D721Med (cell line): ENCODE measurements at regions not wholly inside any gene's neighbourhood (a gene's known extent, or its start where the extent isn't known, plus 50 kb on each side); places are given as distances from the start of the nearest gene placed in this dataset.

Experiments
- DNase-seq: peaks from one replicate; pipeline ENCODE4 v3.0.0; 2011; ENCODE audit warnings: low spot score; ENCODE audit not compliant: insufficient read length
- FAIRE-seq: peaks from 2 replicates; lab custom pipeline; 2011; peaks lifted over from hg19 to GRCh38; lab: Jason Lieb, UNC
- TF ChIP-seq, protein P1 (sequence below): IDR thresholded peaks from 2 replicates; pipeline ENCODE4 v1.5.1; 2012; ENCODE audit warnings: mild to moderate bottlenecking, control low read depth; ENCODE audit not compliant: insufficient read depth; ENCODE audit errors: missing control alignments

DNA sequence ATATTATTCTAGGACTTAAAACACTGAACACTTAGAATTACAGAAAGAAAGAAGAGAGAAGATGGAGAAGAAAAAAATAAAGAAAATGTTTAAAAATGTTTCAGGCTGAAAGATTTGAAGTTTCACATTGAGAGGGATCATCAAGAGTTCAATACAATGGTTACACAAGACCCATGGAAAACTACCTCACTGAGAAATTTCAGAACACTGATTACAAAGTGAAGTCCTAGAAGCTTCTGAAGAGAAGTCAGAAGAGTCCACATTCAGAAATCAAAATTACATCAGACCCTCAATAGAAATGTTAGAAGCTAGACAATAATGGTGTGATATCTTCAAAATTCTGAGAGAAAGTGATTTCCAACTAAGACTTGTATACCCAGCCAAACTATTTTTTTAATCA lies 196.1 kb downstream of the MACC1 start:
- TF ChIP-seq, protein P1, sequence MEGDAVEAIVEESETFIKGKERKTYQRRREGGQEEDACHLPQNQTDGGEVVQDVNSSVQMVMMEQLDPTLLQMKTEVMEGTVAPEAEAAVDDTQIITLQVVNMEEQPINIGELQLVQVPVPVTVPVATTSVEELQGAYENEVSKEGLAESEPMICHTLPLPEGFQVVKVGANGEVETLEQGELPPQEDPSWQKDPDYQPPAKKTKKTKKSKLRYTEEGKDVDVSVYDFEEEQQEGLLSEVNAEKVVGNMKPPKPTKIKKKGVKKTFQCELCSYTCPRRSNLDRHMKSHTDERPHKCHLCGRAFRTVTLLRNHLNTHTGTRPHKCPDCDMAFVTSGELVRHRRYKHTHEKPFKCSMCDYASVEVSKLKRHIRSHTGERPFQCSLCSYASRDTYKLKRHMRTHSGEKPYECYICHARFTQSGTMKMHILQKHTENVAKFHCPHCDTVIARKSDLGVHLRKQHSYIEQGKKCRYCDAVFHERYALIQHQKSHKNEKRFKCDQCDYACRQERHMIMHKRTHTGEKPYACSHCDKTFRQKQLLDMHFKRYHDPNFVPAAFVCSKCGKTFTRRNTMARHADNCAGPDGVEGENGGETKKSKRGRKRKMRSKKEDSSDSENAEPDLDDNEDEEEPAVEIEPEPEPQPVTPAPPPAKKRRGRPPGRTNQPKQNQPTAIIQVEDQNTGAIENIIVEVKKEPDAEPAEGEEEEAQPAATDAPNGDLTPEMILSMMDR: no peak
- FAIRE-seq (peak; percentile 6), DNase-seq (no peak)

DNA sequence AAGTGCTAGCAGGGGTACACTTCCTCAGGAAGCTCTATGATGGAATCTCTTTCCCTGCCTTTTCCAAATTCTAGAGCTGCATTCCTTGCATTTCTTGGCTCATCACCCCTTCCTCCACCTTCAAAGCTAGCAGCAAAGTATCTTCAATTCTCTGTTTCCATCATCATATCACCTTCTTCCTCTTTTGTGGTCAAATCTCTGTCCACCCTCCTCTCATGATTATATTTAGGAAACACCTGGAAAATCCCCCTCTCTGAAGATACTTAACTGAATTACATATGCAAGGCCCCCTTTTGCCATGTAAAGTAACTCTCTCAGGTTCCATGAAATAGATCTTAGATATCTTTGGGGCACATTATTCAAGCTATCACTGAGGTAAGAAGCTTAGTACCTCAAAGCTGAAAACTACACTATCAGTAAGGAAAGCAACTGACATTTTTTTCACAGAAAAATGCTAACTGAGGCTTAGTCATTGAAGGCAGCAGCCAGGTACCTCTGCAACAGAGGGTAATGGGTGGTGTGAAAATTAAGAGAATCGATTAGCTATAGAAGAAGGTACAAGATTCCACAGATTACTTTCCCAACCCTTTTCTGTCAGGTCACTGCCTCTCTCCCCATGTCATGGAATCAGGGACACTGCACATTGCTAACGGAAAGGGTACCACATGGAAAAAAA lies 197.3 kb downstream of the MACC1 start:
- DNase-seq: no peak
- TF ChIP-seq, protein P1: no peak
- FAIRE-seq: no peak

DNA sequence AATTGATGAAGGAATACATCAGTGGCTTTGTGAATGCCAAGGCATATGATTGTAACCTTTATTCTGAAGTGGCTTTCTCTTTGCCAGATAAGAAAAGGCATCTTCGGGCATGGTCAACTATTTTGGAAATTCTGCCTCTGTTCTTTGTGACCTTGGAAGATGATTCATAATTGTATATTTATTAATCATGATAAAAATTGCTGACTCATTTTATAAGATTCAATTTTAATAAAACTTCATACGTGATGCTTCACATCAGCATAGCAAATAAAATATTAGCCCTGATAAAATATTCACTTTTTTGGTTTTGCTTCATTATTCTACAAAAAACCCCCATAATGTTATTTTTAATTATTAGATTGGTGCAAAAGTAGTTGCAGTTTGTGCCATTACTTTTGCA lies 200.5 kb downstream of the MACC1 start:
- no peak for FAIRE-seq
- TF ChIP-seq, protein P1: no peak
- no peak for DNase-seq

DNA sequence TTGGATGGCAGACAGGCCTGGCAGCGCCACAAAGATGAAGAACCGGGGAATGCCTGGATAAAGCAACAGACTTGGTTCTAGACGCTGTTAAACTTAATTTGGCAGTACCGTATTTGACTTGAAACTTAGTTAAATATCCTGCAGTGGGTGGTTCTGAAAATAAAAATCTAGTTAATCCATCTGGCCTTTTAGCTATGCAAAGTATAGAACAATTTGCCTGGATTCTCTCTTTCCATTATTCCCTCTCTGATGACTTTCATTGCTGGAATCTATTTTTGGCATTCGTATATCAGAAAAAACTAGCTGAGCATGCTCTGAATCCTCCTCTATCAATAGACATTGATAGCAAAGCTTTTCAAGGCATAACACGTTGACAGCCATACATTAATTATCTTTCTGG lies 203.6 kb downstream of the MACC1 start:
- DNase-seq (no peak), FAIRE-seq (no peak)
- TF ChIP-seq, protein P1: no peak

DNA sequence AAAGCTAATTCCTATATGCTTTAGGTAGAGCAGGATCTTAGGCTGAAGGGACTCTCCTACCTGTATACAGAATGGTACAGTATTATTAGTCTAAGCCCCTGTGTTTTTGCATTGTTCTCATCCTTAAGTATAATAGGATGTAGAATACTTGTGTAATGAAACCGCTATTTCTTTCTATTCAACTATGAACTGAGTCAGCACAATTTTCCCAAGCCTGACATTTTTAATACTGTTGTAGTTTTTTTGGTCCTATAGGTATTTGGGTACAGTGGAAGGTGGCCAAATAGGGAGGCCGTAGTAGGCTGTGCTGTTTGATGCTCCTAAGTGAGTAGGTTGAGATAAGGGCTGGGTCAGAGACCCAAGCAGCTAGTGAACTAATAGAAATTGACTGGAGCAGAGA lies 205.1 kb downstream of the MACC1 start:
- DNase-seq (no peak), FAIRE-seq (no peak)
- TF ChIP-seq, protein P1: no peak

DNA sequence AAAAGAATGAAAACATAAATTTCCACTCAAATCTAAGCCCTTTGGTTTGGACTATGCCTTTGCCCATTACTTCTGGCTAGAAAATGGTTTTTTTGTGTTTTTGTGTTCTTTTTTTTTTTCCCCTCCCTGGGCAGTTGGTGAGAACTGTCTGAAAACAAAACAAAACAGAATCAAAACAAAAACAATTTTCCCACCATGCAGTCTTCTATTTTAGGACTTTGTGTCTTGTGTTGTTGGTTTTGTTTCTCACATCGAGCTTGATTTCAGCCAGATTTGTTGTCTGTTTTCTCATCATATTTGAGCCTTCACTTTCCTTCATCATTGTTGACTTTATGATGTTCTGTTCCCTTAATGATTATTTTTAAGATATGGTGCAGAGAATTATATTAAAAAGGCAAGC lies 206.3 kb downstream of the MACC1 start:
- DNase-seq (no peak), FAIRE-seq (no peak)
- TF ChIP-seq, protein P1: no peak

DNA sequence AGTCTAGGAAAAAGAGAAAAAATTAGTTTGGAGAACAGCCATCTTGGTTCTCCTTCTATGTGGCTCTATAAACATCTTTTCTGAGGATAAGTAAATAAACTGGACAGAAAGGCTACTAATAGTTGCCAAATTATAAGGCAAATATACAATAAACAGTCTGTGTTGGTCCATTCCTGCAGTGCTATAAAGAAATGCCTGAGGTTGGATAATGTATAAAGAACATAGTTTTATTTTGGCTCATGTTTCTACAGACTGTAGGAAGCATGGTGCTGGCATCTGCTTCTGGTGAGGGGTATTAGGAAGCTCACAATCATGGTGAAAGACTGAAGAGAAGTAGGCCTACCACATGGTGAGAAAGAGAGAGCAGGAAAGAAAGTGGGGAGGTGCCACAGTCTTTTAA lies 209.7 kb downstream of the MACC1 start:
- no peak for DNase-seq
- FAIRE-seq: no peak
- TF ChIP-seq, protein P1: no peak
